Keratinocyte (primary cell): ENCODE measurements at regions not wholly inside any gene's neighbourhood (a gene's known extent, or its start where the extent isn't known, plus 50 kb on each side); places are given as distances from the start of the nearest gene placed in this dataset.

Source experiments
- CTCF ChIP-seq, 3 experiments: IDR thresholded peaks in 1 of 3; conservative IDR thresholded peaks in 1 of 3; optimal IDR thresholded peaks in 1 of 3; 2 replicates in 2 of 3; 3 replicates in 1 of 3; pipeline versions ENCODE3 to v1.5.1; 2011; ENCODE audit warnings: low read length in 3 of 3, mild to moderate bottlenecking in 3 of 3, moderate library complexity in 2 of 3, control low read depth in 1 of 3, inconsistent platforms in 1 of 3; ENCODE audit not compliant: insufficient read depth in 2 of 3; ENCODE audit errors: extremely low read depth in 1 of 3
- EZH2 ChIP-seq: IDR thresholded peaks from one replicate; pipeline ENCODE4 v1.6.1; 2012; ENCODE audit warnings: inconsistent platforms, mild to moderate bottlenecking, low read length, moderate library complexity

- TF ChIP-seq CTCF (optimal IDR thresholded peaks at IDR 0.05 in 1 of 3, IDR thresholded peaks at IDR 0.05 in 1 of 3, conservative IDR thresholded peaks at IDR 0.05 in 1 of 3; ENCODE audit: extremely low read depth in 1 of 3, insufficient read depth in 2 of 3, low read length in 3 of 3) (no peak), EZH2 (no peak)
These were observed 906.1 kb upstream of the CDH9 start for GRCh38 chr5:27944471-27944870.
